Endodermal cell (in vitro differentiated cells): ENCODE measurements at regions not wholly inside any gene's neighbourhood (a gene's known extent, or its start where the extent isn't known, plus 50 kb on each side); places are given as distances from the start of the nearest gene placed in this dataset.

ENCODE experiments used
- DNase-seq: peaks from one replicate; pipeline ENCODE4 v3.0.0-alpha.2; 2017
- H3K27ac ChIP-seq: 2 replicates; pipeline ENCODE4 v1.5.1; 2013; ENCODE audit warnings: mild to moderate bottlenecking, low read depth, low read length, moderate library complexity
- H3K27me3 ChIP-seq: 2 replicates; pipeline ENCODE4 v1.6.1; 2013; ENCODE audit warnings: mild to moderate bottlenecking, low read length, moderate library complexity; ENCODE audit not compliant: insufficient read depth, control insufficient read depth, poor library complexity, severe bottlenecking
- H3K36me3 ChIP-seq: 2 replicates; pipeline ENCODE4 v1.7.0; 2013; ENCODE audit warnings: mild to moderate bottlenecking, low read length, moderate library complexity; ENCODE audit not compliant: control insufficient read depth, insufficient read depth
- H3K4me1 ChIP-seq: one replicate; pipeline ENCODE4 v1.7.0; 2013; ENCODE audit warnings: low read length; ENCODE audit not compliant: control insufficient read depth, insufficient read depth
- H3K4me3 ChIP-seq: 2 replicates; pipeline ENCODE4 v1.5.1; 2013; ENCODE audit warnings: mild to moderate bottlenecking, low read length, moderate library complexity
- H3K9ac ChIP-seq: 2 replicates; pipeline ENCODE4 v1.6.1; 2013; ENCODE audit warnings: mild to moderate bottlenecking, low read length, moderate library complexity; ENCODE audit not compliant: poor library complexity, severe bottlenecking; ENCODE audit errors: extremely low read depth
- H3K9me3 ChIP-seq: 2 replicates; pipeline ENCODE4 v1.6.1; 2013; ENCODE audit warnings: mild to moderate bottlenecking, low read length, moderate library complexity; ENCODE audit not compliant: control insufficient read depth
- H3K27ac Mint-ChIP-seq: 2 replicates; pipeline ENCODE4 v1.8.0; 2020; ENCODE audit warnings: mixed read lengths
- H3K27me3 Mint-ChIP-seq: 2 replicates; pipeline ENCODE4 v1.8.0; 2021; ENCODE audit warnings: mild to moderate bottlenecking, mixed read lengths; ENCODE audit not compliant: insufficient read depth
- H3K36me3 Mint-ChIP-seq: 2 replicates; pipeline ENCODE4 v1.8.0; 2020; ENCODE audit warnings: low read depth, mixed read lengths
- H3K4me1 Mint-ChIP-seq: 2 replicates; pipeline ENCODE4 v1.8.0; 2020; ENCODE audit warnings: mixed read lengths
- H3K4me3 Mint-ChIP-seq: 2 replicates; pipeline ENCODE4 v1.8.0; 2020; ENCODE audit warnings: mild to moderate bottlenecking, moderate library complexity, mixed read lengths
- H3K9me3 Mint-ChIP-seq: 2 replicates; pipeline ENCODE4 v1.8.0; 2020; ENCODE audit warnings: mild to moderate bottlenecking, mixed read lengths
- WGBS, 2 experiments: methylation state at CpG; one replicate each; pipeline versions ENCODE4 v1.1.5 to v1.1.7; 2013; ENCODE audit warnings: missing lambda C conversion rate in 2 of 2, mixed read lengths in 1 of 2; ENCODE audit not compliant: insufficient coverage in 1 of 2, insufficient read length in 1 of 2; 5-methylcytosine and 5-hydroxymethylcytosine counted together
- TF ChIP-seq, protein P1 (sequence below): fragments of 200-600 bp; sonication (generic); conservative IDR thresholded peaks from 2 replicates; pipeline ENCODE4 v1.5.0; 2021; ENCODE audit warnings: antibody characterized with exemption, mild to moderate bottlenecking

DNA sequence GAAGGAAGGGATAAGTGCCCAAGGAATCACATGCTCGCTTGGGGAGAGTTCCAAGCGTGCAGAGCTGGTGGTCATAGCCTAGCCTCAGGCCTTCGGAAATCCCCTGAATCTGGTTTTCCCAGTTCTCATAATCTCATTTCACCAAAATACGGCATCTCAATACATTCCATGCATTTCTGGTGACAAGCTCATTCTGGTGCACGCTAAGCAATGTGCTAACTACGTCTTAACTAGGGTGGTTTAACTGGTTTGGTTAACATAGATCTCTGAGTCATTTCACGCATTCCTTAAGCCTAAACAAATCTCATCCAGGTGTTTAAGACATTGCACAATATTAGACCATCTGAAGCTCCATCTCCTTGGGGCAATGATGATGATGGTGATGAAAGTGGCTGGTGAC lies 72.9 kb upstream of the STEAP1B start:
- Histone ChIP-seq H3K4me1 (peaks cover 8% of the 10 kb centered on the region), H3K9me3 (no peaks in the 10 kb centered on the region), H3K9ac (no peak overlapping the region), H3K27ac (no peak overlapping the region), H3K36me3 (peaks cover 11% of the 10 kb centered on the region), H3K4me3 (no peak overlapping the region), H3K27me3 (no peaks in the 10 kb centered on the region)
- 95 to 97% methylated on average over 5 to 6 of the region's 7 CpGs for WGBS, 2 experiments
- no peak for DNase-seq
- H3K27ac Mint-ChIP-seq = no peak overlapping the region
- H3K27me3 Mint-ChIP-seq = no peaks in the 10 kb centered on the region
- no peaks in the 10 kb centered on the region for H3K9me3 Mint-ChIP-seq
- peaks cover 37% of the 10 kb centered on the region for H3K36me3 Mint-ChIP-seq
- H3K4me3 Mint-ChIP-seq = no peak overlapping the region
- H3K4me1 Mint-ChIP-seq = peaks cover 14% of the 10 kb centered on the region
- TF ChIP-seq, protein P1, sequence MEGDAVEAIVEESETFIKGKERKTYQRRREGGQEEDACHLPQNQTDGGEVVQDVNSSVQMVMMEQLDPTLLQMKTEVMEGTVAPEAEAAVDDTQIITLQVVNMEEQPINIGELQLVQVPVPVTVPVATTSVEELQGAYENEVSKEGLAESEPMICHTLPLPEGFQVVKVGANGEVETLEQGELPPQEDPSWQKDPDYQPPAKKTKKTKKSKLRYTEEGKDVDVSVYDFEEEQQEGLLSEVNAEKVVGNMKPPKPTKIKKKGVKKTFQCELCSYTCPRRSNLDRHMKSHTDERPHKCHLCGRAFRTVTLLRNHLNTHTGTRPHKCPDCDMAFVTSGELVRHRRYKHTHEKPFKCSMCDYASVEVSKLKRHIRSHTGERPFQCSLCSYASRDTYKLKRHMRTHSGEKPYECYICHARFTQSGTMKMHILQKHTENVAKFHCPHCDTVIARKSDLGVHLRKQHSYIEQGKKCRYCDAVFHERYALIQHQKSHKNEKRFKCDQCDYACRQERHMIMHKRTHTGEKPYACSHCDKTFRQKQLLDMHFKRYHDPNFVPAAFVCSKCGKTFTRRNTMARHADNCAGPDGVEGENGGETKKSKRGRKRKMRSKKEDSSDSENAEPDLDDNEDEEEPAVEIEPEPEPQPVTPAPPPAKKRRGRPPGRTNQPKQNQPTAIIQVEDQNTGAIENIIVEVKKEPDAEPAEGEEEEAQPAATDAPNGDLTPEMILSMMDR = no peak

DNA sequence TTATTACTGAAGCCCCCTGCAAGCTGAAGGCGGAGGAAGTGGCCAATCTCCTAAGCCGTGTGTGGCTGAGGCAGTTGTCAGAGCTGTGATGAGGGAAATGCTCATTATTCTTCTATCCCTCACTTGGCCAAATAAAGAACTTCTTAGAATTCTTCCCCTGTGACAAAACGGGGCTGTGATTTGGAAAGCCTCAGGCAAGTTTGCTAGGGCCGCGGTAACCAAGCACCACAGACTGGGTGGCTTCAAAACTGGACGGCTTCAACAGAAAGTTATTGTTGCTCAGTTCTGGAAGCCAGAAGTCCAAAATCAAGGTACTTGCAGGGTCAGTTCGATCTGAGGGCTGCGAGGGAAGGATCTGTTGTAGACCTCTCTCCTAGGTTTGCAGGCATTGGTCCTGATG lies 72.3 kb upstream of the STEAP1B start:
- Histone ChIP-seq H3K27ac (no peak overlapping the region), H3K36me3 (peaks cover 11% of the 10 kb centered on the region), H3K9me3 (no peaks in the 10 kb centered on the region), H3K9ac (no peak overlapping the region), H3K4me3 (no peak overlapping the region), H3K4me1 (peaks cover 8% of the 10 kb centered on the region), H3K27me3 (no peaks in the 10 kb centered on the region)
- Mint-ChIP-seq H3K4me1 (peaks cover 14% of the 10 kb centered on the region), H3K4me3 (no peak overlapping the region), H3K9me3 (no peaks in the 10 kb centered on the region), H3K27me3 (no peaks in the 10 kb centered on the region), H3K27ac (no peak overlapping the region), H3K36me3 (peaks cover 37% of the 10 kb centered on the region)
- WGBS, 2 experiments = 94 to 95% methylated on average over 8 of the region's 8 CpGs
- no peak for DNase-seq
- TF ChIP-seq, protein P1 = no peak

DNA sequence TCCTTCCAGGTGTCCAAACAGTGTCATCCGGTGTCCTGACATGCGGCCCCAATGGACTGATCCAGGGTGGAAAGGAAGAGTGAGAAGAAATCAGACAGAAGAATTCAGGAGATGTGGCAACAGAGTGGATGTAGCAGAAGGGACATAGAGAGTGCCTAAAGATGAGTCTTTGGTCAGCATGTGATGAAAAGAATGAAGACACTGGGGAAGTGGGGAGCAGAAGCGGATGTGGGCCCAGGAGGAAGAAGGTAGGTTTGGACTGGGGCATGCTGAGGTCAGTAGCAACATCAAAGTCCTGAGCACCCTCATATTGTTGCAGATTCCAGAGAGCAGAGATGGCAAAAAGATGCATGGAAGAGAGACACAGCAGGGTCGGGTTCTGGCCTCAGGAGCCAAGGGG lies 71.8 kb upstream of the STEAP1B start:
- Histone ChIP-seq H3K27me3 (no peaks in the 10 kb centered on the region), H3K9ac (no peak overlapping the region), H3K4me3 (no peak overlapping the region), H3K36me3 (peaks cover 11% of the 10 kb centered on the region), H3K4me1 (peaks cover 4% of the 10 kb centered on the region), H3K27ac (no peak overlapping the region), H3K9me3 (no peaks in the 10 kb centered on the region)
- no peak overlapping the region for H3K27ac Mint-ChIP-seq
- no peaks in the 10 kb centered on the region for H3K9me3 Mint-ChIP-seq
- no peak overlapping the region for H3K4me3 Mint-ChIP-seq
- TF ChIP-seq, protein P1 = no peak
- WGBS, 2 experiments = 94% methylated on average over 2 to 4 of the region's 4 CpGs
- H3K36me3 Mint-ChIP-seq = peaks cover 33% of the 10 kb centered on the region
- peaks cover 12% of the 10 kb centered on the region for H3K4me1 Mint-ChIP-seq
- no peaks in the 10 kb centered on the region for H3K27me3 Mint-ChIP-seq
- no peak for DNase-seq
